Testis (tissue), 2 donors: ENCODE measurements at regions not wholly inside any gene's neighbourhood (a gene's known extent, or its start where the extent isn't known, plus 50 kb on each side); places are given as distances from the start of the nearest gene placed in this dataset.

Source experiments
- POLR2A ChIP-seq: fragments of 450-650 bp; IDR thresholded peaks from one replicate; pipeline ENCODE4 v1.6.1; 2017; ENCODE audit warnings: antibody characterized with exemption, mild to moderate bottlenecking, moderate library complexity
- TF ChIP-seq, protein P1 (sequence below), 3 experiments: fragments of 450-650 bp in 2 of 3; fragments of 200-600 bp in 1 of 3; sonication (generic) in 1 of 3; IDR thresholded peaks; one replicate each; pipeline ENCODE4 v1.5.1; 2016 to 2019; ENCODE audit warnings: antibody characterized with exemption in 3 of 3, mild to moderate bottlenecking in 2 of 3, moderate library complexity in 1 of 3

DNA sequence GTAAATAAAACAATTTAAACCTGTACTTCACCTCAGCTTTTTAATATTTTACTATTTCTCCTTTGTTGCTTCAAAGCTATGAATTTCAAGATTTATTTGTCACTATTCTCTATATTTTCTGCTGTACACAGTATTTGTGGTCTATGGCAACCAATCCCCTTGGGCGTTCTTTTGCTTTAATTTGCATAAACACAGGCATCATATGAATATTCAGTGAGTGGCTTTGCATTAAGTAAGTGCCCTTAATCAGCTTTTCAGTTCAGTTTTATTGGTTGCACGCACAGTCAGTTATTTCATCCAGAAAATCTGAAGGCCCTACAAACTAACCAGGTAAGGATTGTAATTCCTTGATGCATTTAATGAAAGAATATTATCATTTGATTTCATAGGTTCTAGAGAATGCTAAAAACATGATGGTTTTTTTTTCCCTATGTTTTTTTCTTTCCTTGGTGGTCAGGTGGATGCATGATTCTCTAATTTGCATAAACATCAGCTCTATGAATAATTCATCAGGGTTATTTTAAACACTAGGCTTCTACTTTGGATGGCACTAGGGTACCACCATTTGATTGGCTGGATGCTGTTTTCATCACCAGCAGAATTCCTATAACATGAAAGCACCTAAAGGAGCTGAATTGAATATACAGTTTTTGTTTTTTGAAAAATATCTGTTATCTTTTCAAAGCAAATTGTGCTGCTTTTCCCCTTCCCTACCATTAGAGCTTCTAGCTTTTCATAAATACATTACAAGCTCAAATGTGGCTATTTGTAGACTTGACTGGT is 249.2 kb upstream of the CCNH start:
- TF ChIP-seq, protein P1, sequence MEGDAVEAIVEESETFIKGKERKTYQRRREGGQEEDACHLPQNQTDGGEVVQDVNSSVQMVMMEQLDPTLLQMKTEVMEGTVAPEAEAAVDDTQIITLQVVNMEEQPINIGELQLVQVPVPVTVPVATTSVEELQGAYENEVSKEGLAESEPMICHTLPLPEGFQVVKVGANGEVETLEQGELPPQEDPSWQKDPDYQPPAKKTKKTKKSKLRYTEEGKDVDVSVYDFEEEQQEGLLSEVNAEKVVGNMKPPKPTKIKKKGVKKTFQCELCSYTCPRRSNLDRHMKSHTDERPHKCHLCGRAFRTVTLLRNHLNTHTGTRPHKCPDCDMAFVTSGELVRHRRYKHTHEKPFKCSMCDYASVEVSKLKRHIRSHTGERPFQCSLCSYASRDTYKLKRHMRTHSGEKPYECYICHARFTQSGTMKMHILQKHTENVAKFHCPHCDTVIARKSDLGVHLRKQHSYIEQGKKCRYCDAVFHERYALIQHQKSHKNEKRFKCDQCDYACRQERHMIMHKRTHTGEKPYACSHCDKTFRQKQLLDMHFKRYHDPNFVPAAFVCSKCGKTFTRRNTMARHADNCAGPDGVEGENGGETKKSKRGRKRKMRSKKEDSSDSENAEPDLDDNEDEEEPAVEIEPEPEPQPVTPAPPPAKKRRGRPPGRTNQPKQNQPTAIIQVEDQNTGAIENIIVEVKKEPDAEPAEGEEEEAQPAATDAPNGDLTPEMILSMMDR (IDR thresholded peaks at IDR 0.05) = no peak
- TF ChIP-seq POLR2A = no peak
